ENCODE measurements at regions not wholly inside any gene's neighbourhood (a gene's known extent, or its start where the extent isn't known, plus 50 kb on each side); places are given as distances from the start of the nearest gene placed in this dataset.
"Not testable (repeated sequence)": the region's sequence is repeated elsewhere in the genome, so short reads cannot be mapped to it uniquely, and the experiment has no call there.

- H3K4me3 ChIP-seq (ENCODE audit: low read depth, low read length) = no peak overlapping the region
Observed at GRCh38 chr5:105684799-105685198, 1985.9 kb downstream of the EFNA5 start.

- H3K4me3 ChIP-seq (ENCODE audit: low read depth, low read length) = no peak overlapping the region
Observed at GRCh38 chr5:105680858-105681475, 1989.8 kb downstream of the EFNA5 start.

- no peak overlapping the region for H3K4me3 ChIP-seq (ENCODE audit: low read depth, low read length)
Observed at GRCh38 chr5:105677291-105677690, 1993.4 kb downstream of the EFNA5 start.

- H3K4me3 ChIP-seq (ENCODE audit: low read depth, low read length) = no peak overlapping the region
Observed at GRCh38 chr5:105670596-105670995, 2000.1 kb downstream of the EFNA5 start.

GRCh38 chr5:105663671-105664070, 2007.1 kb downstream of the EFNA5 start:
- no peak overlapping the region for H3K4me3 ChIP-seq (ENCODE audit: low read depth, low read length)

GRCh38 chr5:105659396-105659795, 2011.3 kb downstream of the EFNA5 start:
- no peak overlapping the region for H3K4me3 ChIP-seq (ENCODE audit: low read depth, low read length)

GRCh38 chr5:105640328-105640727, 2030.4 kb downstream of the EFNA5 start:
- no peak overlapping the region for H3K4me3 ChIP-seq (ENCODE audit: low read depth, low read length)

GRCh38 chr5:105639511-105639910, 2031.2 kb downstream of the EFNA5 start:
- H3K4me3 ChIP-seq (ENCODE audit: low read depth, low read length) = no peak overlapping the region

GRCh38 chr5:105639068-105639467, 2031.7 kb downstream of the EFNA5 start:
- no peak overlapping the region for H3K4me3 ChIP-seq (ENCODE audit: low read depth, low read length)

GRCh38 chr5:105638437-105638836, 2032.3 kb downstream of the EFNA5 start:
- no peak overlapping the region for H3K4me3 ChIP-seq (ENCODE audit: low read depth, low read length)

GRCh38 chr5:105632043-105632442, 2038.7 kb downstream of the EFNA5 start:
- no peak overlapping the region for H3K4me3 ChIP-seq (ENCODE audit: low read depth, low read length)

GRCh38 chr5:105630803-105631202, 2039.9 kb downstream of the EFNA5 start:
- H3K4me3 ChIP-seq (ENCODE audit: low read depth, low read length) = no peak overlapping the region

GRCh38 chr5:105619725-105620124, 2051.0 kb downstream of the EFNA5 start:
- H3K4me3 ChIP-seq (ENCODE audit: low read depth, low read length) = no peak overlapping the region

- H3K4me3 ChIP-seq (ENCODE audit: low read depth, low read length) = no peak overlapping the region
Observed at GRCh38 chr5:105617436-105618215, 2053.1 kb downstream of the EFNA5 start.

GRCh38 chr5:105616599-105616998, 2054.0 kb upstream of the NUDT12 start:
- H3K4me3 ChIP-seq (ENCODE audit: low read depth, low read length) = no peak overlapping the region

GRCh38 chr5:105602406-105602805, 2039.8 kb upstream of the NUDT12 start:
- not testable (repeated sequence) for H3K4me3 ChIP-seq (ENCODE audit: low read depth, low read length)

- H3K4me3 ChIP-seq (ENCODE audit: low read depth, low read length) = no peak overlapping the region
Observed at GRCh38 chr5:105593011-105593760, 2030.6 kb upstream of the NUDT12 start.

- H3K4me3 ChIP-seq (ENCODE audit: low read depth, low read length) = no peak overlapping the region
Observed at GRCh38 chr5:105587963-105588662, 2025.5 kb upstream of the NUDT12 start.

GRCh38 chr5:105581988-105582690, 2019.5 kb upstream of the NUDT12 start:
- no peak overlapping the region for H3K4me3 ChIP-seq (ENCODE audit: low read depth, low read length)

GRCh38 chr5:105573575-105573974, 2011.0 kb upstream of the NUDT12 start:
- no peak overlapping the region for H3K4me3 ChIP-seq (ENCODE audit: low read depth, low read length)

- H3K4me3 ChIP-seq (ENCODE audit: low read depth, low read length) = no peak overlapping the region
Observed at GRCh38 chr5:105565531-105565930, 2002.9 kb upstream of the NUDT12 start.
